Ovary (tissue), 3 donors: ENCODE measurements at regions not wholly inside any gene's neighbourhood (a gene's known extent, or its start where the extent isn't known, plus 50 kb on each side); places are given as distances from the start of the nearest gene placed in this dataset.

ENCODE experiments used
- EP300 ChIP-seq: sonication (generic); formaldehyde crosslinking; IDR thresholded peaks from one replicate; pipeline ENCODE4 v1.6.1; 2017; ENCODE audit warnings: antibody characterized with exemption
- TF ChIP-seq, protein P1 (sequence below), 3 donors: fragments of 450-650 bp in 2 of 3; fragments of 200-600 bp in 1 of 3; IDR thresholded peaks; one replicate each; pipeline versions ENCODE4 v1.5.1 to v1.8.0; 2016 to 2022; ENCODE audit warnings: antibody characterized with exemption in 3 of 3, mild to moderate bottlenecking in 1 of 3
- donor health status: DM: no; HTN: no; CAD: no.

DNA sequence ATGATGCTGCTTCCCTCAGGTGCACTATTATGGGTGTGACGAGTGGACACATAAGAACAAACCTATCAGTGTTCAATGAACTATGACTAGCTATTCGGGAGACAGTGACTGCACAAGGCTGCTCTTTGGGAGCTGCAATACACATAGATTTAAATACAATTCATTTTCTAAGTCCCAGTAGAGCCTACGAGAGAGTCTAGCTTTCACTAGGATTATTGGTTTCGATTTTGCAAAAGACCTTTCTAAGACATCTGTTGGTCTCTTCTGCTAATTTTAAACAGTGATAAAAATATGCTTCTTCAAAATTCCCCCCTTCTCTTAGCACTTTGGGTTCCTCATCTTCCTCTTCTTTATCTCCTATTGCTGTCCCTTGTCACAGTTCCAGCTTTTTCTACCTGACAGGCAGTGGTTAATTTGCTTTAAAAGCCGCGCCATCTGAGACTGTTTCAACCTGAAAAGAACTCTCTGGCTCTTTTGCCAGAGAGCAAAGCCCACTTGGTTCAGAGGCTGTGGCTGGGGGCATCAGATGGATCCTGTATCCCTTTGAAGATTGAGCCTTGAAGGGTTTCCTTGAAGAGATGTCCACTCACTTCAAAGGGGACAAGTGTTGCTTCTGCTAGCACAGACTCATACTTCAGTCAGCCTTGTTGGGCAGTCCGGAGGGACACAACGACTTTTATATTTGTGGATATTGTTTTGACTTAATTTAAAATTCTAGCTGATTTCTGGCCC is 241.5 kb downstream of the MAN2A1 start:
- TF ChIP-seq, protein P1, sequence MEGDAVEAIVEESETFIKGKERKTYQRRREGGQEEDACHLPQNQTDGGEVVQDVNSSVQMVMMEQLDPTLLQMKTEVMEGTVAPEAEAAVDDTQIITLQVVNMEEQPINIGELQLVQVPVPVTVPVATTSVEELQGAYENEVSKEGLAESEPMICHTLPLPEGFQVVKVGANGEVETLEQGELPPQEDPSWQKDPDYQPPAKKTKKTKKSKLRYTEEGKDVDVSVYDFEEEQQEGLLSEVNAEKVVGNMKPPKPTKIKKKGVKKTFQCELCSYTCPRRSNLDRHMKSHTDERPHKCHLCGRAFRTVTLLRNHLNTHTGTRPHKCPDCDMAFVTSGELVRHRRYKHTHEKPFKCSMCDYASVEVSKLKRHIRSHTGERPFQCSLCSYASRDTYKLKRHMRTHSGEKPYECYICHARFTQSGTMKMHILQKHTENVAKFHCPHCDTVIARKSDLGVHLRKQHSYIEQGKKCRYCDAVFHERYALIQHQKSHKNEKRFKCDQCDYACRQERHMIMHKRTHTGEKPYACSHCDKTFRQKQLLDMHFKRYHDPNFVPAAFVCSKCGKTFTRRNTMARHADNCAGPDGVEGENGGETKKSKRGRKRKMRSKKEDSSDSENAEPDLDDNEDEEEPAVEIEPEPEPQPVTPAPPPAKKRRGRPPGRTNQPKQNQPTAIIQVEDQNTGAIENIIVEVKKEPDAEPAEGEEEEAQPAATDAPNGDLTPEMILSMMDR (IDR thresholded peaks at IDR 0.05): no peak
- no peak for TF ChIP-seq EP300
